CD4-positive, alpha-beta T cell (primary cell): ENCODE measurements at regions not wholly inside any gene's neighbourhood (a gene's known extent, or its start where the extent isn't known, plus 50 kb on each side); places are given as distances from the start of the nearest gene placed in this dataset.

Source experiments
- ATAC-seq: fragments of 200-7000 bp; cut with Tn5 transposase; one replicate; pipeline ENCODE4 v1.10.0; 2022; ENCODE audit warnings: mild to moderate bottlenecking; ENCODE audit not compliant: poor library complexity
- CTCF ChIA-PET: fragments of 350-600 bp; sonication (Branson Sonifier 250); formaldehyde crosslinking; loops from one replicate; lab custom pipeline; 2021; ENCODE audit warnings: antibody characterized with exemption, inconsistent platforms; lab: Charles Lee
- POLR2A ChIA-PET: fragments of 350-600 bp; sonication (Branson Sonifier 250); formaldehyde crosslinking; loops from one replicate; lab custom pipeline; 2021; ENCODE audit warnings: antibody characterized with exemption, inconsistent platforms; lab: Charles Lee
- DNase-seq, 14 experiments: peaks; one replicate each; pipeline ENCODE4 v3.0.0-alpha.2; 2013 to 2020; ENCODE audit warnings: mixed read lengths in 2 of 14
- H3K27ac ChIP-seq, 2 donors: one replicate each; pipeline versions ENCODE4 v1.5.1 to v1.7.0; 2013; ENCODE audit warnings: low read length in 2 of 2, low read depth in 1 of 2, mild to moderate bottlenecking in 1 of 2
- H3K27me3 ChIP-seq, 2 experiments: 1 replicate in 1 of 2; 2 replicates in 1 of 2; pipeline versions ENCODE4 v1.6.1 to v1.7.0; 2013; ENCODE audit warnings: low read length in 2 of 2, control low read depth in 1 of 2, mild to moderate bottlenecking in 1 of 2, moderate library complexity in 1 of 2; ENCODE audit not compliant: insufficient read depth in 2 of 2, control insufficient read depth in 1 of 2
- H3K36me3 ChIP-seq: one replicate; pipeline ENCODE4 v1.6.1; 2013; ENCODE audit warnings: low read length, control low read depth; ENCODE audit not compliant: insufficient read depth
- H3K4me1 ChIP-seq: one replicate; pipeline ENCODE4 v1.6.1; 2013; ENCODE audit warnings: low read length, control low read depth; ENCODE audit not compliant: insufficient read depth
- H3K4me3 ChIP-seq: one replicate; pipeline ENCODE4 v1.5.1; 2013; ENCODE audit warnings: mild to moderate bottlenecking, low read length, moderate library complexity
- H3K9me3 ChIP-seq, 2 experiments: 1 replicate in 1 of 2; 2 replicates in 1 of 2; pipeline versions ENCODE4 v1.6.1 to v1.7.0; 2013; ENCODE audit warnings: low read length in 2 of 2, mild to moderate bottlenecking in 2 of 2, control low read depth in 1 of 2, moderate library complexity in 1 of 2; ENCODE audit not compliant: control insufficient read depth in 1 of 2, insufficient read depth in 1 of 2
- H3K27ac Mint-ChIP-seq: one replicate; pipeline ENCODE4 v1.8.0; 2020; ENCODE audit warnings: mixed read lengths
- H3K27me3 Mint-ChIP-seq: one replicate; pipeline ENCODE4 v1.8.0; 2021; ENCODE audit warnings: mixed read lengths
- H3K36me3 Mint-ChIP-seq: one replicate; pipeline ENCODE4 v1.8.0; 2021; ENCODE audit warnings: low read depth, mixed read lengths
- H3K4me1 Mint-ChIP-seq: one replicate; pipeline ENCODE4 v1.8.0; 2021; ENCODE audit warnings: low read depth, mixed read lengths
- H3K4me3 Mint-ChIP-seq: one replicate; pipeline ENCODE4 v1.8.0; 2020; ENCODE audit warnings: mild to moderate bottlenecking, mixed read lengths
- H3K9me3 Mint-ChIP-seq: one replicate; pipeline ENCODE4 v1.8.0; 2020; ENCODE audit warnings: mixed read lengths
- intact Hi-C, 2 experiments: fragments of 100-400 bp; cut with DNase I in 1 of 2; cut with micrococcal nuclease in 1 of 2; formaldehyde crosslinking; loops; one replicate each; pipeline versions ENCODE4 v1.15.1 to v1.9.0; 2023 to 2025; cut with DNase I, micrococcal nuclease
- TF ChIP-seq, protein P1 (sequence below): fragments of 200-600 bp; IDR thresholded peaks from one replicate; pipeline ENCODE4 v1.8.0; 2022; ENCODE audit warnings: antibody characterized with exemption, mild to moderate bottlenecking

DNA sequence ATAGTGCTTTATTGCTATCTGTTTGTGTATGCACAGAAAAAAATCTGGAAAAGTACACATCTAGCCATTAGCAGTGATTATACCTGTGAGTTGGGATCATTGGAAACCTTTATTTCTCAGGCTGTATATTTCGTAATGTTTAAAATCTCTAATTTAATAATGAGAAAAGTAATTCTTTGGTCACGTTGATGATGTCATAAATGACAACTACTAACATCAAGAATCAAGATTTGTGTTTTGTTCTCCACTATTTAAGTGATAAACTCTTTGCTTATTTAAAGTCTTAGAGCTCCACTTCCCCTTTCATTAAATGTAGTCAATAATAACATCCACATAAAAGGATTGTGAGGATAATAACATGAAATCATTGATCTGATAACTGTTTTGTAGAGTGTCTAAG is 126.2 kb downstream of the TMA16 start:
- H3K27me3 Mint-ChIP-seq = no peaks in the 10 kb centered on the region
- TF ChIP-seq, protein P1, sequence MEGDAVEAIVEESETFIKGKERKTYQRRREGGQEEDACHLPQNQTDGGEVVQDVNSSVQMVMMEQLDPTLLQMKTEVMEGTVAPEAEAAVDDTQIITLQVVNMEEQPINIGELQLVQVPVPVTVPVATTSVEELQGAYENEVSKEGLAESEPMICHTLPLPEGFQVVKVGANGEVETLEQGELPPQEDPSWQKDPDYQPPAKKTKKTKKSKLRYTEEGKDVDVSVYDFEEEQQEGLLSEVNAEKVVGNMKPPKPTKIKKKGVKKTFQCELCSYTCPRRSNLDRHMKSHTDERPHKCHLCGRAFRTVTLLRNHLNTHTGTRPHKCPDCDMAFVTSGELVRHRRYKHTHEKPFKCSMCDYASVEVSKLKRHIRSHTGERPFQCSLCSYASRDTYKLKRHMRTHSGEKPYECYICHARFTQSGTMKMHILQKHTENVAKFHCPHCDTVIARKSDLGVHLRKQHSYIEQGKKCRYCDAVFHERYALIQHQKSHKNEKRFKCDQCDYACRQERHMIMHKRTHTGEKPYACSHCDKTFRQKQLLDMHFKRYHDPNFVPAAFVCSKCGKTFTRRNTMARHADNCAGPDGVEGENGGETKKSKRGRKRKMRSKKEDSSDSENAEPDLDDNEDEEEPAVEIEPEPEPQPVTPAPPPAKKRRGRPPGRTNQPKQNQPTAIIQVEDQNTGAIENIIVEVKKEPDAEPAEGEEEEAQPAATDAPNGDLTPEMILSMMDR = no peak
- DNase-seq = no peak
- no peaks in the 10 kb centered on the region for H3K27me3 ChIP-seq
- ChIA-PET POLR2A (no interaction called here), CTCF (interaction anchor here (0.6 kb wide), 1 partner anchor 1133 kb away, joined by 3 read pairs; the partner anchor contains the start of gene SMIM31)
- no peak overlapping the region for H3K27ac Mint-ChIP-seq
- H3K4me1 ChIP-seq = peaks cover 17% of the 10 kb centered on the region
- no peaks in the 10 kb centered on the region for H3K9me3 Mint-ChIP-seq
- peaks cover 43% of the 10 kb centered on the region for H3K4me1 Mint-ChIP-seq
- H3K4me3 Mint-ChIP-seq = no peak overlapping the region
- H3K36me3 ChIP-seq = no peaks in the 10 kb centered on the region
- H3K36me3 Mint-ChIP-seq = no peaks in the 10 kb centered on the region
- H3K4me3 ChIP-seq = no peak overlapping the region
- H3K9me3 ChIP-seq = no peaks in the 10 kb centered on the region
- intact Hi-C loops = no loop called here
- ATAC-seq = no peak
- no peak overlapping the region for H3K27ac ChIP-seq

DNA sequence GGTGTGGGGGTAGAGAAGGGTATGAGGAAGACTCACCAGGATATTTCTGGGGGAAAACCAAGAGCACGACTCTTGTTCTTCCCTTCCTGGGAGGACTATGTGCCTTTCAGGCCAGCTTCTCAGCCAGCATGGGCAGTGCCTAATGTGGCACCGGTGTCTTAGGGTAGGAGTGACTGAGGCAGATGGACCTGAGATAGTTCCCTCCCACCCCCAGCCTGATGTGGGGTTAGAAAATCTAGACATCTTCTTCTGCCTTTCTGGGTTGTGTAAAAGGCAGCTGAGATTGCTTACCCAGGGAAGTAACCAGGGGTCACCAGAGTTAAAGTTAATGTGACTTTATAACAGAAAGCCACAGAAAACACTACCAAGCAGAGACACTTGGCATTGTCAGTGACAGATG is 127.3 kb downstream of the TMA16 start:
- Mint-ChIP-seq H3K27me3 (no peaks in the 10 kb centered on the region), H3K4me3 (no peak overlapping the region), H3K36me3 (no peaks in the 10 kb centered on the region), H3K4me1 (peaks cover 48% of the 10 kb centered on the region), H3K27ac (no peak overlapping the region), H3K9me3 (no peaks in the 10 kb centered on the region)
- H3K9me3 ChIP-seq = no peaks in the 10 kb centered on the region
- H3K36me3 ChIP-seq = no peaks in the 10 kb centered on the region
- ATAC-seq = no peak
- H3K27me3 ChIP-seq = no peaks in the 10 kb centered on the region
- H3K27ac ChIP-seq = no peak overlapping the region
- POLR2A ChIA-PET = no interaction called here
- TF ChIP-seq, protein P1 = no peak
- DNase-seq = no peak
- no peak overlapping the region for H3K4me3 ChIP-seq
- H3K4me1 ChIP-seq = peaks cover 17% of the 10 kb centered on the region
- CTCF ChIA-PET = no interaction called here
- intact Hi-C loops = no loop called here

DNA sequence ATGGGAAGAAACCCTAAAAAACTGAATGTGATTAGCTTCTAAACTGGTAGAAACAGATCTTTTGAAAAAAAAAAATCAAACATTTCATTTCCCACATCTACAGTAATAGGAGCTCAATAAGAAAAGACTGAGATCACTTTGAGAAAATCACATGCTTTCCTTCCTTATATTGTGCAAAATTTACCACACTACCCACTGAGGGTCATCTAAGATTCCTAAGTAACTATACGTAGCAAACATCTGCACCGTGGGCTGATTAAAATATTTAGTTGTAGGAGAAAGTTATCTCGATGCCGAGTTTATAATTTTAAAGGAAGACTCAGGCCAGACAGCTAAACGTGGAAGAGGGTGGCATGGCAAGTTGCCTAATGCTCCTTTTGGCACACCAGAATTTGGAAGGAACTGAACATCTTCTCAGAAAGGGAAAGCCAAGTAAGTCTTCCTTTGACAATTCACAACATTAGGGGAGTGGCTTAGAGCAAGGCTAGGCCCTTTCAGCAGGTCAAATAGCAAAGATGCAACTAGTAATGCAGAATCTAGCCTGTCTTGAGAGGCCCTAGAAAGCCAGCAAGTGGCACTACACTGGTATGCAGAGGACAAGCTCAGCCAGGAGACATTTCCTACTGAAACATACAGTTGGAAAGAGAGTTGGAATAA is 128.0 kb downstream of the TMA16 start:
- ChIA-PET POLR2A (no interaction called here), CTCF (no interaction called here)
- no peak for DNase-seq
- intact Hi-C loops = no loop called here
- peaks cover 17% of the 10 kb centered on the region for H3K4me1 ChIP-seq
- ATAC-seq = no peak
- H3K9me3 ChIP-seq = no peaks in the 10 kb centered on the region
- H3K4me3 ChIP-seq = no peak overlapping the region
- no peaks in the 10 kb centered on the region for H3K27me3 ChIP-seq
- Mint-ChIP-seq H3K27ac (no peak overlapping the region), H3K27me3 (no peaks in the 10 kb centered on the region), H3K9me3 (no peaks in the 10 kb centered on the region), H3K4me1 (peaks cover 48% of the 10 kb centered on the region), H3K4me3 (no peak overlapping the region), H3K36me3 (no peaks in the 10 kb centered on the region)
- no peaks in the 10 kb centered on the region for H3K36me3 ChIP-seq
- no peak overlapping the region for H3K27ac ChIP-seq
- TF ChIP-seq, protein P1 = no peak
